ENCODE measurements at regions not wholly inside any gene's neighbourhood (a gene's known extent, or its start where the extent isn't known, plus 50 kb on each side); places are given as distances from the start of the nearest gene placed in this dataset.

DNA sequence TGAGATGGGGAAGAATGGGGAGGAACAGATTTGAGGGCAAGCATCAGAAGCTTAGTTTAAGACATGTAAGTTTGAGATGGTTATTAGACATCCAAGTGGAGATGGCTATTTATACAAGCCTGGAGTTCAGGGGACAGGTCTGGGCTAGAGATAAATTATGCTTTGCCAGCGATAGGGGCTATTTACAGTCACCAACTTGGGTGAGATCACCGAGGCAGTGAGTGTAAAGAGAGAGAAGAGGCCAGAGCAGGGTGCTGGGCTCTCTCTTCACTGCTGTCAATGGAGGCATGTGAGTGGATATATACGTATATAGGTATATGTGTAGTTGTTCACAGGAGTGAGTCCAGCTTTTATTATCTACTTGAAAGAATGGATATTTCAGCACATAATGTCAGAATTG is 81.0 kb downstream of the QPCT start:
- Mint-ChIP-seq H3K4me3 (no peak overlapping the region), H3K27ac (peak overlapping the region in 1 of 6 donors; percentile 74), H3K36me3 (no peaks in the 10 kb centered on the region), H3K4me1 (no peaks in the 10 kb centered on the region), H3K9me3 (peaks cover 0 to 6% (median 0%) of the 10 kb centered on the region in 7 donors), H3K27me3 (peaks cover 0 to 8% (median 0%) of the 10 kb centered on the region in 3 donors)
- no peak for ATAC-seq (ENCODE audit: low read depth in 2 of 2)
- no peak for DNase-seq

DNA sequence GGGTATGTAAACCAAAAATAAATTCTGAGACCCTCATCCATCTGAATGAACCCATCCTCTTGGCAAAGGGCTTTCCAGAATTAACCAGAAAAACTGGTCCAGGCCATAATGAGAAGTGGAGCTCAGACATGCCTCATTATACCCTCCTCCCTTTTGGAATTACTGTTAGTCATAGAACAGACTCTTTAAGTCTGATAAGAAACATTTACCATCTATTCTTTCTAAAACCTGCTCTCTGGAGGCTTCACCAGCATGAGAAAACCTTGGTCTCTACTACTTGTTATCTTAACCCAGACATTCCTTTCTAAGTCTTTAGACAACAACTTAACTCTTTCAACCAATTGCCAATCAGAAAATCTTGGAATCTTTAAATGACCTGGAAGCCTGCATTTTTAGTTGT is 82.8 kb downstream of the QPCT start:
- Mint-ChIP-seq H3K4me3 (no peak overlapping the region), H3K36me3 (no peaks in the 10 kb centered on the region), H3K27ac (no peak overlapping the region), H3K27me3 (peaks cover 0 to 19% (median 4%) of the 10 kb centered on the region in 3 donors), H3K9me3 (peaks cover 0 to 6% (median 0%) of the 10 kb centered on the region in 7 donors), H3K4me1 (no peaks in the 10 kb centered on the region)
- ATAC-seq (ENCODE audit: low read depth in 2 of 2) (no peak), DNase-seq (no peak)

DNA sequence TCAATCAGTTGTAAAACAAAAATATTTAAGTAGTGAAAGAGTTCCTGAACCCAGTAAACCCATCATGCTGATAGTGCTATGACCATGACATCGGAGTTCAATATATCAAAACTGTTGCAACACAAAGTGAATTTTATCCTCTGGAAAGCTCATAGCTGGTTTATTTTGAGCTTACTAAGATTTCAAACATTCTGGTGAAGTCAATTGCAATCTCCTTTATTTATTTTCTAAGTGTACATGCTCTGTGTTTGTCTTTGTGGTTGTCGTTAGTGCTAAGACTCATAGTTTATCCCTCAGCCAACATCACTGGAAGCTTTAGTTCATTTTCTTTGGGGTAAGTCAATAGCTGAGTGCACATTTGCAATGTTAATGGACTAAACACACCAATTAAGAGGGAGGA is 91.9 kb downstream of the QPCT start:
- no peaks in the 10 kb centered on the region for H3K36me3 Mint-ChIP-seq
- peaks cover 23 to 27% (median 25%) of the 10 kb centered on the region in 3 donors for H3K27me3 Mint-ChIP-seq
- peaks cover 0 to 4% (median 3%) of the 10 kb centered on the region in 7 donors for H3K9me3 Mint-ChIP-seq
- H3K4me1 Mint-ChIP-seq = no peaks in the 10 kb centered on the region
- no peak overlapping the region for H3K4me3 Mint-ChIP-seq
- ATAC-seq (ENCODE audit: low read depth in 2 of 2) (no peak), DNase-seq (no peak)
- no peak overlapping the region for H3K27ac Mint-ChIP-seq

DNA sequence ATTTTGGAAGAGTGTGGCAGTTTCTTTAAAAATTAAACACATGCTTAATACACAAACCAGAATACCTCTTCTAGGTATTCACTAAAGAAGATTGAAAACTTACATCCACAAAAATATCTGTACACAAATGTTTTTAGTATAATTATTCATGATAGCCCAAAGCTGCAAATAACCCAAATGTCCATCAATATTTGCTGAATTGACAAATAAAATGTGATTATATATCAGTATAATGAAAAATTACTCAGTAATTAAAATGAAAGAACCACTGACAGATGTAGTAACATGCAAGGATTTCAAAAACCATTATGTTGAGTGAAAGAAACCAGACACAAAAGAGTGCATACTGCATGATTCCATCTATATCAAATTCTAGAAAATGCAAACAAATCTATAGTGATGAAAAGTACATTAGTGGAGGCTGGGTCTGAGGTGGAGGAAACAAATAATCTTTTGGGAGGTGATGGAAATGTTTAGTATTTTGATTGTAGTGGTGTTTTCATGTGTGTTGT is 94.8 kb downstream of the QPCT start:
- Mint-ChIP-seq H3K27me3 (peaks cover 23 to 31% (median 31%) of the 10 kb centered on the region in 3 donors), H3K4me1 (no peaks in the 10 kb centered on the region), H3K36me3 (no peaks in the 10 kb centered on the region), H3K9me3 (peaks cover 3 to 16% (median 8%) of the 10 kb centered on the region in 7 donors), H3K27ac (no peak overlapping the region), H3K4me3 (no peak overlapping the region)
- ATAC-seq (ENCODE audit: low read depth in 2 of 2) (no peak), DNase-seq (no peak)

DNA sequence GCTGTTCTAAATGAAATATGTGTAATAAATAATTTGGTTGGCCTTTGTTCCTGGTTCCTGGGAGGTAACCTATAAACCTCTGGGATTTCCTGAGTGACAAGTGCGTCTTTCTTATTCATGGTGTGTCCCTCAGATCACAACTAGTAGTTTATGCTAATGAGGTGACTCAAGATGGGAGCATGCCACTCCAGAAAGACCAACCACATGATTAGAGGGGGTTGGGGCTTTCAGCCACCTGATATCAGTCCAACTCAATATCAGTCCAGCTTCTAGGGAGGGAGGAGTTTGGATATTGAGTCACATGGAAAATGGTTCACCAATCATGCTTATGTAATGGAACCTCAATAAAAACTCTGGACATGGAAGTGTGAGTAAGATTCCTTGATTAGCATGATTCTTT is 96.6 kb downstream of the QPCT start:
- ATAC-seq (ENCODE audit: low read depth in 2 of 2) = no peak
- H3K27me3 Mint-ChIP-seq = peaks cover 20 to 28% (median 21%) of the 10 kb centered on the region in 3 donors

DNA sequence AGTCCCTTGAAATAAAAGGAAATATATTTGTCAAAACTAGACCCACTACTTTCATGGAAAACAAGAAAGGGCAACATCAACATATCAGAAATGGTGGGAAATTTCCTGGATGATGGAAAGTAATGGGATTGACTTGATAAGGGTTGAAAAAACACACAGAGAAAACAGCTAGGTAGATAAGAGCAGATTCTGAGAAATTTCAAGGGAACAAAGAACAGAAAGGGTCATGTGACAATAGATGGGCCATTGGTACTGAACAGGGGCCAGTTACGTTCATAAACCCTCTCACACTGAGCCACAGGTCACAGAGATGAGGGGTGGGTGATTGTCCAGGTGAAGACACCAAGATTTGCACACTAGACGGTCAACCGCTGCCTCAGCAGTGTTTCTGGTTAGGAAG is 98.7 kb downstream of the QPCT start:
- Mint-ChIP-seq H3K36me3 (no peaks in the 10 kb centered on the region), H3K27me3 (peaks cover 11 to 37% (median 29%) of the 10 kb centered on the region in 3 donors), H3K9me3 (peaks cover 3 to 16% (median 8%) of the 10 kb centered on the region in 7 donors), H3K4me3 (no peak overlapping the region), H3K27ac (no peak overlapping the region), H3K4me1 (no peaks in the 10 kb centered on the region)
- ATAC-seq (ENCODE audit: low read depth in 2 of 2) = no peak
- no peak for DNase-seq

More for the DNA sequence above, 96.6 kb downstream of the QPCT start:
- Mint-ChIP-seq H3K27ac (no peak overlapping the region), H3K36me3 (no peaks in the 10 kb centered on the region), H3K4me1 (no peaks in the 10 kb centered on the region), H3K4me3 (no peak overlapping the region), H3K9me3 (peaks cover 3 to 16% (median 8%) of the 10 kb centered on the region in 7 donors)
- DNase-seq = no peak

DNA sequence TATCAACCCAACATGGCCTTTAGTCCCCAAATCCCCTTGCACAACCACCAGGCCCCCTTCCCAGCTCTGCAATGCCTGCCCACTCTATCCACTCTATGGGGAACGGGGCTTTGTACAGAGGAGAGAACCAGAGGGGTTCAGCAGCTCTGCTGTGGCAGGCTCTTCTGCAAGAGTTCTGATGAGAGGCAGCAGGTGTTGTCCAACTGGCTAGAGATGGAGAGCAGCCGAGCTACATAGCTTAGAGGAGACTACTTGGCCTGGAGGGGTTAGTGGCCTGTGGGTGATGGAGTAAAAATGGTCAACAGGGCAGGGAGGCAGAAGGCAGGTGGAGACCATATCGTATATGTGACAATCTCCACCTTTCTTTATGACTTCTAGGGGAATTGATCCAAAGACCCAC is 103.0 kb downstream of the QPCT start:
- ATAC-seq (ENCODE audit: low read depth in 2 of 2) (no peak), DNase-seq (no peak)
- H3K36me3 Mint-ChIP-seq = no peaks in the 10 kb centered on the region
- peaks cover 0 to 2% (median 0%) of the 10 kb centered on the region in 3 donors for H3K4me1 Mint-ChIP-seq
- H3K27me3 Mint-ChIP-seq = peaks cover 21 to 30% (median 23%) of the 10 kb centered on the region in 3 donors
- no peak overlapping the region for H3K27ac Mint-ChIP-seq
- H3K9me3 Mint-ChIP-seq = peaks cover 0 to under 1% (median 0%) of the 10 kb centered on the region in 7 donors
- H3K4me3 Mint-ChIP-seq = no peak overlapping the region

DNA sequence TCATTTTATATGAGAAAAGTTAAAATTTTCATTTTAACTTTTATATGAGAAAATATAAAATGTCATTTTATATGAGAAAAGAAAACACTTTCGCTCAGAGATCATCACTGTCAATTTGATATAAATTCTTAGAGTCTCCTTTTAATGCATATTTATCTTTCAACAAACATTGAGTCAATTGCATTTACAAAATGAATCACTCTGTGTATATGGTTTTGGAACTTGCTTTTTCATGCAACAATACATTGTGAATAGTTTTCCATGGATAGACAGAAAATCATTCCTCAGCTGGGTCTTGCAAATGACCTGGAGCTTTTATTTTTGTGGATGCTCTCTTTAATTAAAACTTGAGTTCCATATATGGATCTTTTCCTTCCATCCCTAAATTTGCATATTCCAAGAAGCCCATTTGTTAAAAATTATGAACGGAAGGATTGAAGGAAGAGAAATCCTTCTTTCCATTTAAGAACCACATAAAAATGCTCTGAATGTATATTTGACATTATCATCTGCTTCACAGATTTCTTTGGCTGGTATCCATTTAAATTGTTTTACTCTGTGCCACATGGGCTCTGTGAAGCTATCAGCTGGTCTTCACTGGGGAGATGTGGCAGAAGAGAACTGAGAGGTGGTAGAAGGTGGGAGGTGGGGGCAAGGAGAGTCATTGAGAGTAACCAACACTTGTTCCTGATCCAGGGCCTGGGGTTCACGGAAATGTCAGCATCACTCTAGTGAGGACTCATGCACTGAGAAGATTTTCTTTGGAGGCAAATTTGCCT is 104.1 kb downstream of the QPCT start:
- DNase-seq (no peak), ATAC-seq (ENCODE audit: low read depth in 2 of 2) (no peak)
- H3K36me3 Mint-ChIP-seq = no peaks in the 10 kb centered on the region
- H3K9me3 Mint-ChIP-seq = peaks cover 0 to 2% (median 0%) of the 10 kb centered on the region in 7 donors
- no peak overlapping the region for H3K27ac Mint-ChIP-seq
- no peak overlapping the region for H3K4me3 Mint-ChIP-seq
- H3K27me3 Mint-ChIP-seq = peaks cover 14 to 19% (median 16%) of the 10 kb centered on the region in 3 donors
- peaks cover 0 to 6% (median 5%) of the 10 kb centered on the region in 3 donors for H3K4me1 Mint-ChIP-seq

DNA sequence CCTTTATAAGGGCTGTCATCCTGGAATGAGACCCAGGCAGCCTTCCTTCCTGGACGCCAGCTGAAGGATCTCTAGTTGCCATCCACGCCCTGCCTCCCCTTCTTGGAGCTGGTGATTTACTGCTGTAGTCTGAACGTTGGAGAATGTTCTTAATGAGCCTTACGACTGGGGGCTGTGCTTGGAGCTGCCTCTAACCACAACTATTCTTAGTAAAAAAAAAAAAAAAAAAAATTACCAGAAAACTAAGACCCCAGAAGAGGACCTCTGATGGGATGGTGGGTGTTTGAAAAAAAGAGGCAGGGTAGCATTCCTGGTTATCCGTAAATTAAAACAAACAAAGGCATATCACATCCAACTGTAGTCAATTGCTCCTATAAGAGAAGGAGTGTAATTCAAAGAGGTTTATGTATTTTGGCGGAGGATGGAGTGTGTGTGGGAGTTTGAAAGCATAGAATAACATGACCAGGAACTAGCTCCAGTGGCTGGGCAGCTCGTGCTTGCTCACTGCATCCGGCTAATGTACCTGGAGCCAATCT is 105.4 kb downstream of the QPCT start:
- ATAC-seq (ENCODE audit: low read depth in 2 of 2) (no peak), DNase-seq (no peak)
- Mint-ChIP-seq H3K27ac (no peak overlapping the region), H3K36me3 (no peaks in the 10 kb centered on the region), H3K4me3 (no peak overlapping the region), H3K9me3 (peaks cover 0 to 2% (median 0%) of the 10 kb centered on the region in 7 donors), H3K4me1 (peaks cover 0 to 6% (median 5%) of the 10 kb centered on the region in 3 donors), H3K27me3 (peaks cover 14 to 16% (median 16%) of the 10 kb centered on the region in 3 donors)

DNA sequence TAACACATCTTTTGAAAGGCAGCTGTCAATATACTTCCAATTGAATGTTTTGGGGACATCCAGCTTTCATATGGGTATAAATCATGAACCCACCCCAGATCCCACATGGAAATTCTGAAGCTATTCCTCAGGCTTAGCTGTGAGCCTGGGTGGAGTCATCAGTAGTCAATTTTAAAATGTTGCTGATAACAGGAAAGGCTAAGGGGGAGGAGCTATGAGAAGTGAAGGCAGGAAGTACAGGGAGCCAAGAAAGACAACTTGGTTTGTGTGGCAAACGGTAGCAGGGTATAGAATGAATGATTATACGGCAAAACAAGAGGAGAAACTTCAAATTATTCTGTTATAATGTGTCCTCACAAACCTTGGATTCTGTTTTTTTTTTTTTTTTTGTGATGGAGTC is 108.6 kb downstream of the QPCT start:
- Mint-ChIP-seq H3K27ac (no peak overlapping the region), H3K9me3 (peaks cover 0 to 2% (median 0%) of the 10 kb centered on the region in 7 donors), H3K4me3 (no peak overlapping the region), H3K4me1 (peaks cover 4 to 14% (median 9%) of the 10 kb centered on the region in 3 donors), H3K27me3 (peaks cover 0 to 10% (median 0%) of the 10 kb centered on the region in 3 donors), H3K36me3 (no peaks in the 10 kb centered on the region)
- ATAC-seq (ENCODE audit: low read depth in 2 of 2) = no peak
- DNase-seq = no peak

DNA sequence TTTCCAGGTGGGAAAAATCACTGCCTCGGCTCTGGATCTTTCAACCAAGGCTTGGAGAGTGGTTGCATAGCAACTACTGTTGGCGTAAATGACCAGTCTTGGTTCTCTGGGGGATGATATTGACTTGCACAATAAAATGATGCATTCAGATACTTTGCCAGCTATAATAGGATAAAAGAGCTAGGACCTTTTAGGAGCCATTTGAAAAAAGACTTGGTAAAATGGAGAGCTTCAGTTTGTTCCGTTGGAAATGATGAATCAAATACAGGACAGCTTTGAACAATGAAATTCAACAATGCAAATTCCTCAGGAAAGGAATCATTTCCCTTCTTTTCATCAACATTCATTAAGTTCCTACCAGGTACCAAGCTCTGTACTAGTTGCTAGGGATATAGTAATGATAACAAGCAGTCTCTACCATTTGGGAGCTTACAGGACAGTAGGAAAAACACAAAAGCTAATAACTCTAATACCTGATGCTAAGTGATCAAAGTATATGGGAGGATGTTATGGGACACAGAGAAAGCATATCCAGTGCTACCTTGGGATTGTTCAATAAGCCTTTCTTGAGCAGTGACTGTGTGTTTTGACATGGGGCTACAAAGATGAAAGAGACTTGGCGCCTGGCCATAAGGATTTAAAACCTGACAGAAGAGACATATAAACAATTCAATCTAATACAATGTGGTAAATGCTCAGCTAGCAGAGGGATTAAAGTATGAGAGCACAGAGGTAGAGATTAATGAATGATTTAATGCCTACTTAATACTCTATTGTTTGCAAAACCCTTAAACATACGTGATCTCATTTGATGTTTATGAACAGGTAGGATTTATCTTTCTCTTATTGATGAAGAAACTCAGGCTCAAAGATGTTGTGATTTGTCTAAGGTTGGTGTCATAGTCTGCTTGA is 110.7 kb downstream of the QPCT start:
- H3K4me1 Mint-ChIP-seq = peaks cover 4 to 14% (median 9%) of the 10 kb centered on the region in 3 donors

DNA sequence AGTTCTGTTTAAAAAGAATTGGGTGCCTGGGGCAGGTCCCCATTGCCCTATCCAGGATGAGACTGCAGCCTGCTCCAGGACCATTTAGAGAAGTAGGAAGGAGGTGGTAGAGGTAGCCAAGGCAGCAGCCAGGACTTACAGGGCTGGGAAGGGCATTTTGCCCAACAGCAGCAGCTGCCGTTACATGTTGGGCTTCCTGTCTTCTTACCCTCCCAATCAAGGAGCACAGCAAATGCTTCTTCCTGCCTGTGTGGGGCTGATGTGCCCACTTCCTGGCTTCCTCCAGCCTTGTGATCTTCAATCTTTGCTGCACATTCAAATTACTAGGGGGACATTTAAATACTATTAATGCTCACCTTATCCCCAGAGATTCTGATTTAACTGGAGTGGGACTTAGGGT is 112.0 kb downstream of the QPCT start:
- H3K36me3 Mint-ChIP-seq = no peaks in the 10 kb centered on the region
- DNase-seq (no peak), ATAC-seq (ENCODE audit: low read depth in 2 of 2) (no peak)
- peaks cover 4 to 14% (median 9%) of the 10 kb centered on the region in 3 donors for H3K4me1 Mint-ChIP-seq
- H3K27ac Mint-ChIP-seq = no peak overlapping the region
- H3K27me3 Mint-ChIP-seq = no peaks in the 10 kb centered on the region
- H3K4me3 Mint-ChIP-seq = no peak overlapping the region
- peaks cover 0 to 2% (median 0%) of the 10 kb centered on the region in 7 donors for H3K9me3 Mint-ChIP-seq

More for the DNA sequence above, 110.7 kb downstream of the QPCT start:
- peaks cover 0 to 2% (median 0%) of the 10 kb centered on the region in 7 donors for H3K9me3 Mint-ChIP-seq
- H3K27ac Mint-ChIP-seq = no peak overlapping the region
- peaks cover 0 to 6% (median 0%) of the 10 kb centered on the region in 3 donors for H3K27me3 Mint-ChIP-seq
- ATAC-seq (ENCODE audit: low read depth in 2 of 2) (no peak), DNase-seq (no peak)
- no peak overlapping the region for H3K4me3 Mint-ChIP-seq
- H3K36me3 Mint-ChIP-seq = no peaks in the 10 kb centered on the region

DNA sequence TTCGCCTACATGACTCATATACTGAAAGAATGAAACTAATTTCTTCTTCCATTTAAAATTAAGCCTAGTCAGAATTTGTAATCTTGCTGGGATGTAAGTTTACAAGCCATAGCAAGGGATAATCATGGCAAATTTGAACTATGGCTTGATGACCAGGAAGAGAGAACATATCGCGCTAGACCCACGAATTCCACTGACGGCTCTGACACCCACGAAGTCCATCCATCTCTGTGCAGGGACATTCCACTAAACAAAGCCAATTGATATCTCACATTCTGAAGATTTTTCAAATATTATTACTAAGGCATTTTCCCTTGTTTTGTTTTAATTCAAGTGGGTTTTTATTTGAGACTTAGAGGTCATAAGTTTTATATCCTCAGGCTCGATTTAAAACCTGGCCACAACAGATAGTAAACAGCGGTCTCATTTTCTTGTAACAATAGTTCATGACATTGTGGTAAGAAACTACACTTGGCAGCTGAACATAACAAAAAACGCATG is 113.0 kb downstream of the QPCT start:
- ATAC-seq (ENCODE audit: low read depth in 2 of 2) (no peak), DNase-seq (no peak)
- Mint-ChIP-seq H3K4me3 (no peak overlapping the region), H3K27me3 (no peaks in the 10 kb centered on the region), H3K36me3 (no peaks in the 10 kb centered on the region), H3K4me1 (peaks cover 4 to 12% (median 9%) of the 10 kb centered on the region in 3 donors), H3K9me3 (peaks cover 0 to 2% (median 0%) of the 10 kb centered on the region in 7 donors), H3K27ac (no peak overlapping the region)

All from naive B cell (primary cell).